ENCODE measurements at regions not wholly inside any gene's neighbourhood (a gene's known extent, or its start where the extent isn't known, plus 50 kb on each side); places are given as distances from the start of the nearest gene placed in this dataset.
"Not testable (repeated sequence)": the region's sequence is repeated elsewhere in the genome, so short reads cannot be mapped to it uniquely, and the experiment has no call there.

GRCh38 chr13:70223911-70224310 is 115.7 kb upstream of the KLHL1 start:
- Histone ChIP-seq H3K27me3 (ENCODE audit: insufficient read depth, low read length, poor library complexity) (no peaks in the 10 kb centered on the region), H2AFZ (ENCODE audit: low read depth, low read length) (no peak overlapping the region), H3K4me3 (ENCODE audit: low read depth in 1 of 2, low read length in 2 of 2) (no peak overlapping the region), H3K4me2 (ENCODE audit: insufficient read depth, low read length) (no peak overlapping the region), H3K4me1 (ENCODE audit: insufficient read depth, low read length) (no peaks in the 10 kb centered on the region), H3K36me3 (ENCODE audit: insufficient read depth, low read length) (no peaks in the 10 kb centered on the region), H3K79me2 (ENCODE audit: insufficient read depth, low read length) (no peaks in the 10 kb centered on the region), H3K9me3 (ENCODE audit: insufficient read depth, low read length, severe bottlenecking) (no peaks in the 10 kb centered on the region), H4K20me1 (ENCODE audit: insufficient read depth, low read length) (no peaks in the 10 kb centered on the region), H3K9ac (ENCODE audit: low read depth, low read length) (no peak overlapping the region), H3K27ac (ENCODE audit: low read length) (no peak overlapping the region)
- ATAC-seq (ENCODE audit: insufficient read depth, low read depth), result no peak
- TF ChIP-seq CTCF (IDR thresholded peaks at IDR 0.05; ENCODE audit: borderline replicate concordance, extremely low read depth, low read length, poor library complexity, severe bottlenecking), result no peak
- TF ChIP-seq EZH2 (IDR thresholded peaks at IDR 0.05; ENCODE audit: borderline replicate concordance, low read depth, low read length, severe bottlenecking), result no peak
- no peak for DNase-seq

- no peak for ATAC-seq (ENCODE audit: insufficient read depth, low read depth)
- H3K27ac ChIP-seq (ENCODE audit: low read length), result no peak overlapping the region
- no peak overlapping the region for H3K4me2 ChIP-seq (ENCODE audit: insufficient read depth, low read length)
- H3K9ac ChIP-seq (ENCODE audit: low read depth, low read length), result no peak overlapping the region
- no peak for DNase-seq
- H3K27me3 ChIP-seq (ENCODE audit: insufficient read depth, low read length, poor library complexity), result no peaks in the 10 kb centered on the region
- no peaks in the 10 kb centered on the region for H4K20me1 ChIP-seq (ENCODE audit: insufficient read depth, low read length)
- H3K36me3 ChIP-seq (ENCODE audit: insufficient read depth, low read length), result no peaks in the 10 kb centered on the region
- TF ChIP-seq CTCF (IDR thresholded peaks at IDR 0.05; ENCODE audit: borderline replicate concordance, extremely low read depth, low read length, poor library complexity, severe bottlenecking) (no peak), EZH2 (IDR thresholded peaks at IDR 0.05; ENCODE audit: borderline replicate concordance, low read depth, low read length, severe bottlenecking) (no peak)
- no peak overlapping the region for H3K4me3 ChIP-seq (ENCODE audit: low read depth in 1 of 2, low read length in 2 of 2)
- H3K4me1 ChIP-seq (ENCODE audit: insufficient read depth, low read length), result no peaks in the 10 kb centered on the region
- H2AFZ ChIP-seq (ENCODE audit: low read depth, low read length), result no peak overlapping the region
- H3K79me2 ChIP-seq (ENCODE audit: insufficient read depth, low read length), result no peaks in the 10 kb centered on the region
- no peaks in the 10 kb centered on the region for H3K9me3 ChIP-seq (ENCODE audit: insufficient read depth, low read length, severe bottlenecking)
These were observed 114.7 kb upstream of the KLHL1 start for GRCh38 chr13:70222926-70223325.

- ATAC-seq (ENCODE audit: insufficient read depth, low read depth) (no peak), DNase-seq (no peak)
- H3K4me1 ChIP-seq (ENCODE audit: insufficient read depth, low read length), result no peaks in the 10 kb centered on the region
- H3K27me3 ChIP-seq (ENCODE audit: insufficient read depth, low read length, poor library complexity), result no peaks in the 10 kb centered on the region
- H2AFZ ChIP-seq (ENCODE audit: low read depth, low read length), result no peak overlapping the region
- H3K27ac ChIP-seq (ENCODE audit: low read length), result no peak overlapping the region
- H4K20me1 ChIP-seq (ENCODE audit: insufficient read depth, low read length), result no peaks in the 10 kb centered on the region
- H3K4me2 ChIP-seq (ENCODE audit: insufficient read depth, low read length), result no peak overlapping the region
- no peak overlapping the region for H3K4me3 ChIP-seq (ENCODE audit: low read depth in 1 of 2, low read length in 2 of 2)
- no peaks in the 10 kb centered on the region for H3K36me3 ChIP-seq (ENCODE audit: insufficient read depth, low read length)
- no peaks in the 10 kb centered on the region for H3K9me3 ChIP-seq (ENCODE audit: insufficient read depth, low read length, severe bottlenecking)
- H3K9ac ChIP-seq (ENCODE audit: low read depth, low read length), result no peak overlapping the region
- H3K79me2 ChIP-seq (ENCODE audit: insufficient read depth, low read length), result no peaks in the 10 kb centered on the region
- TF ChIP-seq EZH2 (IDR thresholded peaks at IDR 0.05; ENCODE audit: borderline replicate concordance, low read depth, low read length, severe bottlenecking) (no peak), CTCF (IDR thresholded peaks at IDR 0.05; ENCODE audit: borderline replicate concordance, extremely low read depth, low read length, poor library complexity, severe bottlenecking) (no peak)
These were observed 110.4 kb upstream of the KLHL1 start for GRCh38 chr13:70218618-70219017.

- not testable (repeated sequence) for H4K20me1 ChIP-seq (ENCODE audit: insufficient read depth, low read length); H3K27ac ChIP-seq (ENCODE audit: low read length); DNase-seq; H3K27me3 ChIP-seq (ENCODE audit: insufficient read depth, low read length, poor library complexity); H3K9ac ChIP-seq (ENCODE audit: low read depth, low read length); H3K4me2 ChIP-seq (ENCODE audit: insufficient read depth, low read length); H3K9me3 ChIP-seq (ENCODE audit: insufficient read depth, low read length, severe bottlenecking); H3K4me3 ChIP-seq (ENCODE audit: low read depth in 1 of 2, low read length in 2 of 2); H3K4me1 ChIP-seq (ENCODE audit: insufficient read depth, low read length); H3K79me2 ChIP-seq (ENCODE audit: insufficient read depth, low read length); H2AFZ ChIP-seq (ENCODE audit: low read depth, low read length); ATAC-seq (ENCODE audit: insufficient read depth, low read depth); H3K36me3 ChIP-seq (ENCODE audit: insufficient read depth, low read length)
These were observed 100.7 kb upstream of the KLHL1 start for GRCh38 chr13:70208968-70209367.

Measured in DND-41 (cell line).